ENCODE measurements at regions not wholly inside any gene's neighbourhood (a gene's known extent, or its start where the extent isn't known, plus 50 kb on each side); places are given as distances from the start of the nearest gene placed in this dataset.

- Histone ChIP-seq H3F3A (ENCODE audit: control insufficient read depth, insufficient read depth) (no peaks in the 10 kb centered on the region), H3K27ac (ENCODE audit: low read depth, low read length) (no peak overlapping the region), H3K4me1 (ENCODE audit: control insufficient read depth, low read length) (peaks cover 15% of the 10 kb centered on the region), H4K20me1 (ENCODE audit: control insufficient read depth, insufficient read depth, low read depth, low read length) (no peaks in the 10 kb centered on the region), H3K36me3 (ENCODE audit: control insufficient read depth, low read length) (no peaks in the 10 kb centered on the region), H3K4me2 (ENCODE audit: low read length) (peak overlapping the region; percentile 16; the same call in 1 of the 2 replicates), H3K9me2 (replicated peaks; ENCODE audit: control insufficient read depth, low read length) (no peaks in the 10 kb centered on the region), H3K4me3 (ENCODE audit: low read length) (no peak overlapping the region), H3K9me3 (ENCODE audit: control insufficient read depth, insufficient read depth, low read length) (no peaks in the 10 kb centered on the region; the same call in 1 of the 2 replicates), H3K79me2 (ENCODE audit: control insufficient read depth, low read length) (no peaks in the 10 kb centered on the region), H3K27me3 (ENCODE audit: control insufficient read depth, low read length) (no peaks in the 10 kb centered on the region)
- TF ChIP-seq CTCF (IDR thresholded peaks at IDR 0.05; ENCODE audit: low read depth, low read length, poor library complexity, severe bottlenecking) (no peak), EZH2phosphoT487 (IDR thresholded peaks at IDR 0.05; ENCODE audit: borderline replicate concordance, low read length) (no peak)
Measured at GRCh38 chr6:14573703-14574290, 456.2 kb downstream of the CD83 start.

GRCh38 chr6:14575961-14576360 lies 458.4 kb downstream of the CD83 start:
- Histone ChIP-seq H3K79me2 (ENCODE audit: control insufficient read depth, low read length) (no peaks in the 10 kb centered on the region), H3K4me1 (ENCODE audit: control insufficient read depth, low read length) (peaks cover 15% of the 10 kb centered on the region), H3K27ac (ENCODE audit: low read depth, low read length) (no peak overlapping the region), H3K36me3 (ENCODE audit: control insufficient read depth, low read length) (no peaks in the 10 kb centered on the region), H3F3A (ENCODE audit: control insufficient read depth, insufficient read depth) (no peaks in the 10 kb centered on the region), H3K9me3 (ENCODE audit: control insufficient read depth, insufficient read depth, low read length) (no peaks in the 10 kb centered on the region; the same call in 1 of the 2 replicates), H3K4me3 (ENCODE audit: low read length) (no peak overlapping the region), H3K9me2 (replicated peaks; ENCODE audit: control insufficient read depth, low read length) (no peaks in the 10 kb centered on the region), H4K20me1 (ENCODE audit: control insufficient read depth, insufficient read depth, low read depth, low read length) (no peaks in the 10 kb centered on the region), H3K27me3 (ENCODE audit: control insufficient read depth, low read length) (no peaks in the 10 kb centered on the region), H3K4me2 (ENCODE audit: low read length) (no peak overlapping the region)
- no peak for TF ChIP-seq EZH2phosphoT487 (IDR thresholded peaks at IDR 0.05; ENCODE audit: borderline replicate concordance, low read length)
- TF ChIP-seq CTCF (IDR thresholded peaks at IDR 0.05; ENCODE audit: low read depth, low read length, poor library complexity, severe bottlenecking): no peak

- Histone ChIP-seq H3F3A (ENCODE audit: control insufficient read depth, insufficient read depth) (no peaks in the 10 kb centered on the region), H3K9me2 (replicated peaks; ENCODE audit: control insufficient read depth, low read length) (no peaks in the 10 kb centered on the region), H3K79me2 (ENCODE audit: control insufficient read depth, low read length) (no peaks in the 10 kb centered on the region), H3K4me3 (ENCODE audit: low read length) (no peak overlapping the region), H3K27me3 (ENCODE audit: control insufficient read depth, low read length) (no peaks in the 10 kb centered on the region), H3K9me3 (ENCODE audit: control insufficient read depth, insufficient read depth, low read length) (no peaks in the 10 kb centered on the region; the same call in 1 of the 2 replicates), H3K27ac (ENCODE audit: low read depth, low read length) (no peak overlapping the region), H3K36me3 (ENCODE audit: control insufficient read depth, low read length) (no peaks in the 10 kb centered on the region), H3K4me2 (ENCODE audit: low read length) (no peak overlapping the region), H3K4me1 (ENCODE audit: control insufficient read depth, low read length) (peaks cover 4% of the 10 kb centered on the region), H4K20me1 (ENCODE audit: control insufficient read depth, insufficient read depth, low read depth, low read length) (no peaks in the 10 kb centered on the region)
- TF ChIP-seq CTCF (IDR thresholded peaks at IDR 0.05; ENCODE audit: low read depth, low read length, poor library complexity, severe bottlenecking) (no peak), EZH2phosphoT487 (IDR thresholded peaks at IDR 0.05; ENCODE audit: borderline replicate concordance, low read length) (no peak)
Measured at GRCh38 chr6:14578994-14579393, 461.4 kb downstream of the CD83 start.
